GM23338 (cell line): ENCODE measurements at regions not wholly inside any gene's neighbourhood (a gene's known extent, or its start where the extent isn't known, plus 50 kb on each side); places are given as distances from the start of the nearest gene placed in this dataset.

Source experiments
- ATAC-seq: fragments of 200-7000 bp; cut with Tn5 transposase; 3 replicates; pipeline ENCODE4 v1.9.1; 2020
- DNase-seq: peaks from one replicate; pipeline ENCODE4 v3.0.0-alpha.2; 2015; ENCODE audit warnings: low spot score
- H2AFZ ChIP-seq: fragments of 200-600 bp; sonication (generic); 2 replicates; pipeline ENCODE4 v1.8.0; 2016; ENCODE audit warnings: antibody characterized with exemption, mild to moderate bottlenecking, moderate library complexity
- H3F3A ChIP-seq: fragments of 200-600 bp; sonication (generic); replicated peaks from 2 replicates; pipeline ENCODE4 v1.8.0; 2017; ENCODE audit warnings: antibody characterized with exemption, mixed run types, low read depth
- H3K27ac ChIP-seq: fragments of 200-600 bp; sonication (generic); 2 replicates; pipeline ENCODE4 v1.6.1; 2016; ENCODE audit warnings: low read depth
- H3K27me3 ChIP-seq: fragments of 200-600 bp; sonication (generic); 2 replicates; pipeline ENCODE4 v1.8.0; 2016; ENCODE audit warnings: mild to moderate bottlenecking, mixed run types, moderate library complexity; ENCODE audit not compliant: insufficient read depth
- H3K36me3 ChIP-seq: fragments of 200-600 bp; sonication (generic); 2 replicates; pipeline ENCODE4 v1.8.0; 2016; ENCODE audit warnings: mild to moderate bottlenecking; ENCODE audit not compliant: insufficient read depth
- H3K4me1 ChIP-seq: fragments of 200-600 bp; sonication (generic); 2 replicates; pipeline ENCODE4 v1.8.0; 2016; ENCODE audit warnings: mild to moderate bottlenecking, moderate library complexity; ENCODE audit not compliant: insufficient read depth
- H3K4me2 ChIP-seq: fragments of 200-600 bp; sonication (generic); 2 replicates; pipeline ENCODE4 v1.7.1; 2017; ENCODE audit warnings: mixed run types
- H3K4me3 ChIP-seq: fragments of 200-600 bp; sonication (generic); 2 replicates; pipeline ENCODE4 v1.6.1; 2016; ENCODE audit warnings: mixed run types
- H3K79me2 ChIP-seq: fragments of 200-600 bp; sonication (generic); replicated peaks from 2 replicates; pipeline ENCODE4 v1.8.0; 2017; ENCODE audit warnings: mild to moderate bottlenecking; ENCODE audit not compliant: insufficient read depth
- H3K9me2 ChIP-seq: fragments of 200-600 bp; sonication (generic); 2 replicates; pipeline ENCODE4 v1.8.0; 2017; ENCODE audit not compliant: insufficient read depth
- H4K20me1 ChIP-seq: fragments of 200-600 bp; sonication (generic); replicated peaks from 2 replicates; pipeline ENCODE4 v1.8.0; 2017; ENCODE audit warnings: mild to moderate bottlenecking; ENCODE audit not compliant: insufficient read depth
- H3K27ac Mint-ChIP-seq: 2 replicates; pipeline ENCODE4 v1.8.0; 2020; ENCODE audit warnings: inconsistent platforms, mild to moderate bottlenecking, moderate library complexity, mixed read lengths
- H3K27me3 Mint-ChIP-seq: 3 replicates; pipeline ENCODE4 v1.8.0; 2022; ENCODE audit warnings: low read depth, mild to moderate bottlenecking, moderate library complexity, mixed read lengths, inconsistent platforms; ENCODE audit not compliant: insufficient read depth, poor library complexity
- H3K36me3 Mint-ChIP-seq: 3 replicates; pipeline ENCODE4 v1.8.0; 2021; ENCODE audit warnings: low read depth, mild to moderate bottlenecking, inconsistent platforms, moderate library complexity, mixed read lengths
- H3K4me1 Mint-ChIP-seq: 3 replicates; pipeline ENCODE4 v1.8.0; 2020; ENCODE audit warnings: mild to moderate bottlenecking, inconsistent platforms, mixed read lengths
- H3K4me3 Mint-ChIP-seq: 3 replicates; pipeline ENCODE4 v1.8.0; 2021; ENCODE audit warnings: moderate library complexity, mild to moderate bottlenecking, inconsistent platforms, mixed read lengths
- H3K9me3 Mint-ChIP-seq: 3 replicates; pipeline ENCODE4 v1.8.0; 2020; ENCODE audit warnings: moderate library complexity, mild to moderate bottlenecking, inconsistent platforms, mixed read lengths
- CREB1 ChIP-seq: fragments of 250-450 bp; sonication (Bioruptor Pico); IDR thresholded peaks from 2 replicates; pipeline ENCODE4 v1.5.0; 2020; ENCODE audit warnings: low read depth, mild to moderate bottlenecking, moderate library complexity
- CTCF ChIP-seq, 2 experiments: fragments of 200-600 bp in 1 of 2; sonication (generic) in 1 of 2; conservative IDR thresholded peaks; 2 replicates each; pipeline versions ENCODE4 v1.5.1 to v1.6.1; 2016 to 2017; ENCODE audit warnings: antibody characterized with exemption in 2 of 2, low read depth in 2 of 2, mild to moderate bottlenecking in 2 of 2, moderate library complexity in 1 of 2
- ETS1 ChIP-seq: IDR thresholded peaks from 2 replicates; pipeline ENCODE4 v1.6.1; 2016; ENCODE audit warnings: antibody characterized with exemption
- EZH2 ChIP-seq: fragments of 200-600 bp; sonication (generic); IDR thresholded peaks from one replicate; pipeline ENCODE4 v1.8.0; 2017; ENCODE audit warnings: antibody characterized with exemption, mild to moderate bottlenecking, low read depth; ENCODE audit not compliant: unreplicated experiment
- EZH2phosphoT487 ChIP-seq: fragments of 200-600 bp; sonication (generic); IDR thresholded peaks from one replicate; pipeline ENCODE4 v1.8.1; 2018; ENCODE audit warnings: antibody characterized with exemption; ENCODE audit not compliant: unreplicated experiment
- JUNB ChIP-seq: IDR thresholded peaks from one replicate; pipeline ENCODE4 v1.6.1; 2016; ENCODE audit warnings: antibody characterized with exemption; ENCODE audit not compliant: unreplicated experiment
- NANOG ChIP-seq: IDR thresholded peaks from 2 replicates; pipeline ENCODE4 v1.6.1; 2016; ENCODE audit warnings: antibody characterized with exemption, borderline replicate concordance
- POLR2AphosphoS5 ChIP-seq: IDR thresholded peaks from 2 replicates; pipeline ENCODE4 v1.6.1; 2016; ENCODE audit warnings: antibody characterized with exemption, low read depth
- REST ChIP-seq: IDR thresholded peaks from one replicate; pipeline ENCODE4 v1.6.1; 2018; ENCODE audit warnings: antibody characterized with exemption; ENCODE audit not compliant: unreplicated experiment
- STAT1 ChIP-seq: IDR thresholded peaks from one replicate; pipeline ENCODE4 v1.6.1; 2016; ENCODE audit warnings: antibody characterized with exemption; ENCODE audit not compliant: unreplicated experiment
- ZNF114 ChIP-seq: fragments of 250-450 bp; sonication (Bioruptor Pico); IDR thresholded peaks from 2 replicates; pipeline ENCODE4 v1.5.0; 2020; ENCODE audit warnings: mild to moderate bottlenecking, moderate library complexity
- ZNF331 ChIP-seq: fragments of 250-450 bp; sonication (Bioruptor Pico); IDR thresholded peaks from 2 replicates; pipeline ENCODE4 v1.5.0; 2020; ENCODE audit warnings: low read depth, mild to moderate bottlenecking, moderate library complexity
- ZNF462 ChIP-seq: fragments of 250-450 bp; sonication (Bioruptor Pico); IDR thresholded peaks from 2 replicates; pipeline ENCODE4 v1.5.0; 2020; ENCODE audit warnings: mild to moderate bottlenecking, moderate library complexity

GRCh38 chr3:137264071-137264820 lies 306.5 kb downstream of the IL20RB start:
- H3K4me3 Mint-ChIP-seq = no peak overlapping the region
- Histone ChIP-seq H3K36me3 (no peaks in the 10 kb centered on the region), H3K79me2 (no peaks in the 10 kb centered on the region), H3K27ac (no peak overlapping the region), H2AFZ (no peak overlapping the region), H3K9me2 (peaks cover 9% of the 10 kb centered on the region; the same call in 1 of the 2 replicates), H3K4me2 (no peak overlapping the region), H3K4me3 (no peak overlapping the region), H3K4me1 (peaks cover 8% of the 10 kb centered on the region), H4K20me1 (no peaks in the 10 kb centered on the region), H3K27me3 (no peaks in the 10 kb centered on the region), H3F3A (no peaks in the 10 kb centered on the region)
- H3K27me3 Mint-ChIP-seq = no peaks in the 10 kb centered on the region
- no peaks in the 10 kb centered on the region for H3K9me3 Mint-ChIP-seq
- no peak for DNase-seq
- H3K27ac Mint-ChIP-seq = no peak overlapping the region
- H3K36me3 Mint-ChIP-seq = no peaks in the 10 kb centered on the region
- ATAC-seq = no peak
- peaks cover 21% of the 10 kb centered on the region for H3K4me1 Mint-ChIP-seq
- TF ChIP-seq CREB1 (CRISPR knock-in tag) (no peak), NANOG (no peak), CTCF (conservative IDR thresholded peaks at IDR 0.05; ENCODE audit: low read depth in 2 of 2) (no peak), POLR2AphosphoS5 (no peak), REST (no peak), EZH2 (no peak), ZNF331 (CRISPR knock-in tag) (no peak), JUNB (no peak), EZH2phosphoT487 (no peak), ZNF462 (no peak), ETS1 (no peak), STAT1 (no peak), ZNF114 (no peak)
